Activated T-helper 2 cell treated with anti-CD3 and anti-CD28 coated beads, Interferon-gamma antibody, Interleukin-2, Interleukin-4, amounts not matched to agents 10 μg/mL and 5 μg/mL and 100 μg/mL, durations not matched to agents 14 hours and 24 hours and 36 hours (primary cell): ENCODE measurements at regions not wholly inside any gene's neighbourhood (a gene's known extent, or its start where the extent isn't known, plus 50 kb on each side); places are given as distances from the start of the nearest gene placed in this dataset.
A peak's percentile ranks its signal among the peaks of the same experiment; 100 is the strongest.

ENCODE experiments used
- DNase-seq: peaks from one replicate; pipeline ENCODE4 v3.0.0; 2021; ENCODE audit warnings: low spot score
- H3K27ac Mint-ChIP-seq: one replicate; pipeline ENCODE4 v1.8.0; 2021; ENCODE audit warnings: mixed read lengths
- H3K27me3 Mint-ChIP-seq: one replicate; pipeline ENCODE4 v1.8.0; 2021; ENCODE audit warnings: low read depth, mixed read lengths
- H3K36me3 Mint-ChIP-seq: one replicate; pipeline ENCODE4 v1.8.0; 2021; ENCODE audit warnings: low read depth, mixed read lengths
- H3K4me1 Mint-ChIP-seq: one replicate; pipeline ENCODE4 v1.8.0; 2021; ENCODE audit warnings: low read depth, mixed read lengths
- H3K4me3 Mint-ChIP-seq: one replicate; pipeline ENCODE4 v1.8.0; 2021; ENCODE audit warnings: low read depth, mild to moderate bottlenecking, moderate library complexity, mixed read lengths
- H3K9me3 Mint-ChIP-seq: one replicate; pipeline ENCODE4 v1.8.0; 2021; ENCODE audit warnings: mixed read lengths
- intact Hi-C: fragments of 100-400 bp; cut with micrococcal nuclease; formaldehyde crosslinking; loops from one replicate; pipeline ENCODE4 v1.15.1; 2023

- no peaks in the 10 kb centered on the region for H3K36me3 Mint-ChIP-seq
- DNase-seq = no peak
- peaks cover 26% of the 10 kb centered on the region for H3K27me3 Mint-ChIP-seq
- intact Hi-C loops = no loop called here
- H3K4me3 Mint-ChIP-seq = no peak overlapping the region
- H3K9me3 Mint-ChIP-seq = no peaks in the 10 kb centered on the region
- H3K27ac Mint-ChIP-seq = no peak overlapping the region
- no peaks in the 10 kb centered on the region for H3K4me1 Mint-ChIP-seq
These were observed 86.1 kb upstream of the AKIRIN2 start for GRCh38 chr6:87788141-87788540.

- Mint-ChIP-seq H3K9me3 (no peaks in the 10 kb centered on the region), H3K4me3 (no peak overlapping the region), H3K4me1 (no peaks in the 10 kb centered on the region), H3K27me3 (peaks cover 28% of the 10 kb centered on the region), H3K27ac (no peak overlapping the region), H3K36me3 (no peaks in the 10 kb centered on the region)
- intact Hi-C loops = no loop called here
- no peak for DNase-seq
These were observed 83.3 kb upstream of the AKIRIN2 start for GRCh38 chr6:87785229-87785862.

GRCh38 chr6:87784690-87785089, 82.7 kb upstream of the AKIRIN2 start:
- Mint-ChIP-seq H3K27ac (no peak overlapping the region), H3K9me3 (no peaks in the 10 kb centered on the region), H3K4me3 (no peak overlapping the region), H3K27me3 (peaks cover 25% of the 10 kb centered on the region), H3K4me1 (no peaks in the 10 kb centered on the region), H3K36me3 (no peaks in the 10 kb centered on the region)
- intact Hi-C loops = no loop called here
- no peak for DNase-seq

GRCh38 chr6:87784051-87784450, 82.0 kb upstream of the AKIRIN2 start:
- no peaks in the 10 kb centered on the region for H3K4me1 Mint-ChIP-seq
- intact Hi-C loops = no loop called here
- H3K4me3 Mint-ChIP-seq = no peak overlapping the region
- no peaks in the 10 kb centered on the region for H3K9me3 Mint-ChIP-seq
- no peak overlapping the region for H3K27ac Mint-ChIP-seq
- H3K36me3 Mint-ChIP-seq = no peaks in the 10 kb centered on the region
- peaks cover 22% of the 10 kb centered on the region for H3K27me3 Mint-ChIP-seq
- no peak for DNase-seq

- Mint-ChIP-seq H3K4me1 (no peaks in the 10 kb centered on the region), H3K4me3 (no peak overlapping the region), H3K9me3 (no peaks in the 10 kb centered on the region), H3K36me3 (no peaks in the 10 kb centered on the region), H3K27ac (no peak overlapping the region), H3K27me3 (peaks cover 16% of the 10 kb centered on the region)
- intact Hi-C loops = no loop called here
- DNase-seq = no peak
These were observed 77.5 kb upstream of the AKIRIN2 start for GRCh38 chr6:87779542-87779941.

- no peak for DNase-seq
- no peaks in the 10 kb centered on the region for H3K9me3 Mint-ChIP-seq
These were observed 70.8 kb upstream of the AKIRIN2 start for GRCh38 chr6:87772597-87773530.

GRCh38 chr6:87767478-87767877, 65.4 kb upstream of the AKIRIN2 start:
- Mint-ChIP-seq H3K27me3 (peaks cover 4% of the 10 kb centered on the region), H3K27ac (no peak overlapping the region), H3K4me1 (no peaks in the 10 kb centered on the region), H3K36me3 (no peaks in the 10 kb centered on the region), H3K4me3 (no peak overlapping the region), H3K9me3 (no peaks in the 10 kb centered on the region)
- intact Hi-C loops = no loop called here
- DNase-seq = no peak

More at GRCh38 chr6:87772597-87773530, 70.8 kb upstream of the AKIRIN2 start:
- intact Hi-C loops = no loop called here
- Mint-ChIP-seq H3K36me3 (no peaks in the 10 kb centered on the region), H3K4me1 (peaks cover 2% of the 10 kb centered on the region), H3K27ac (no peak overlapping the region), H3K27me3 (peaks cover 8% of the 10 kb centered on the region), H3K4me3 (no peak overlapping the region)

- Mint-ChIP-seq H3K27ac (no peak overlapping the region), H3K36me3 (no peaks in the 10 kb centered on the region), H3K4me1 (no peaks in the 10 kb centered on the region), H3K4me3 (no peak overlapping the region), H3K27me3 (peaks cover 7% of the 10 kb centered on the region), H3K9me3 (no peaks in the 10 kb centered on the region)
- DNase-seq = no peak
- intact Hi-C loops = no loop called here
These were observed 64.2 kb upstream of the AKIRIN2 start for GRCh38 chr6:87766211-87766610.

GRCh38 chr6:87763901-87764300, 61.9 kb upstream of the AKIRIN2 start:
- Mint-ChIP-seq H3K9me3 (no peaks in the 10 kb centered on the region), H3K4me3 (no peak overlapping the region), H3K27me3 (peaks cover 9% of the 10 kb centered on the region), H3K4me1 (no peaks in the 10 kb centered on the region), H3K36me3 (no peaks in the 10 kb centered on the region), H3K27ac (no peak overlapping the region)
- intact Hi-C loops = no loop called here
- DNase-seq = no peak

GRCh38 chr6:87763276-87763675, 61.2 kb upstream of the AKIRIN2 start:
- H3K4me1 Mint-ChIP-seq = no peaks in the 10 kb centered on the region
- peaks cover 11% of the 10 kb centered on the region for H3K27me3 Mint-ChIP-seq
- intact Hi-C loops = no loop called here
- H3K9me3 Mint-ChIP-seq = no peaks in the 10 kb centered on the region
- H3K36me3 Mint-ChIP-seq = no peaks in the 10 kb centered on the region
- no peak for DNase-seq
- no peak overlapping the region for H3K27ac Mint-ChIP-seq
- H3K4me3 Mint-ChIP-seq = no peak overlapping the region

GRCh38 chr6:87762116-87762515, 60.1 kb upstream of the AKIRIN2 start:
- Mint-ChIP-seq H3K36me3 (no peaks in the 10 kb centered on the region), H3K27me3 (peaks cover 11% of the 10 kb centered on the region), H3K4me1 (peaks cover under 1% of the 10 kb centered on the region), H3K4me3 (no peak overlapping the region), H3K9me3 (no peaks in the 10 kb centered on the region), H3K27ac (no peak overlapping the region)
- no peak for DNase-seq
- intact Hi-C loops = no loop called here

GRCh38 chr6:87757792-87758191, 55.8 kb upstream of the AKIRIN2 start:
- Mint-ChIP-seq H3K36me3 (no peaks in the 10 kb centered on the region), H3K9me3 (no peaks in the 10 kb centered on the region), H3K27me3 (peaks cover 30% of the 10 kb centered on the region), H3K4me3 (no peak overlapping the region), H3K27ac (no peak overlapping the region), H3K4me1 (peaks cover 16% of the 10 kb centered on the region)
- intact Hi-C loops = loop anchor here (5.0 kb wide), 1 partner anchor 55 kb away; the partner anchor contains the start of gene AKIRIN2
- DNase-seq = no peak

GRCh38 chr6:87756858-87757257, 54.8 kb upstream of the AKIRIN2 start:
- H3K36me3 Mint-ChIP-seq = no peaks in the 10 kb centered on the region
- H3K9me3 Mint-ChIP-seq = no peaks in the 10 kb centered on the region
- H3K4me3 Mint-ChIP-seq = no peak overlapping the region
- DNase-seq = peak; percentile 22
- intact Hi-C loops = loop anchor here (5.0 kb wide), 1 partner anchor 55 kb away; the partner anchor contains the start of gene AKIRIN2
- H3K27me3 Mint-ChIP-seq = peaks cover 30% of the 10 kb centered on the region
- H3K27ac Mint-ChIP-seq = no peak overlapping the region
- H3K4me1 Mint-ChIP-seq = peaks cover 16% of the 10 kb centered on the region
